Uterus (tissue), 2 donors: ENCODE measurements at regions not wholly inside any gene's neighbourhood (a gene's known extent, or its start where the extent isn't known, plus 50 kb on each side); places are given as distances from the start of the nearest gene placed in this dataset.

Experiments used
- POLR2A ChIP-seq, 2 donors: fragments of 450-650 bp; IDR thresholded peaks; one replicate each; pipeline ENCODE4 v1.6.1; 2016; ENCODE audit warnings: antibody characterized with exemption in 2 of 2, mild to moderate bottlenecking in 1 of 2, moderate library complexity in 1 of 2
- TF ChIP-seq, protein P1 (sequence below), 4 experiments: fragments of 200-600 bp in 2 of 4; fragments of 450-650 bp in 2 of 4; sonication (generic) in 2 of 4; IDR thresholded peaks; one replicate each; pipeline ENCODE4 v1.5.1; 2016 to 2019; ENCODE audit warnings: antibody characterized with exemption in 4 of 4, mild to moderate bottlenecking in 2 of 4, moderate library complexity in 1 of 4

DNA sequence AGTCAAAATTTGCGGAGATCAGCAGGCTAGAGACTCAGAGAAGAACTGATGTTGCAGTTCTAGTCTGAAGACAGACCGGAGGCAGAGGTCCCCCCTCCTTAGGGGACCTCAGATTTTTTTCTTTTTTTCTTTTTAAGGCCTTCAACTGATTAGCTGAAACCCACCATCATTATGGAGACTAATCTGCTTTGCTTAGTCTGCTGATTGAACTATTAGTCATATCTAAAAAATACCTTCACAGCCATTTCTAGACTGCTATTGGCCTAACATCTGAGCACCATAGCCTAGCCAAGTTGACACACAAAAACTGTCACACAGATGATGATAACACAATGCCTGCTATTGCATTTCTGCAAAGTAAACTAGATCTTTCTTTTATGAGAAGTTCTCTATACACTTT, 141.1 kb upstream of the TNFAIP3 start:
- TF ChIP-seq, protein P1, sequence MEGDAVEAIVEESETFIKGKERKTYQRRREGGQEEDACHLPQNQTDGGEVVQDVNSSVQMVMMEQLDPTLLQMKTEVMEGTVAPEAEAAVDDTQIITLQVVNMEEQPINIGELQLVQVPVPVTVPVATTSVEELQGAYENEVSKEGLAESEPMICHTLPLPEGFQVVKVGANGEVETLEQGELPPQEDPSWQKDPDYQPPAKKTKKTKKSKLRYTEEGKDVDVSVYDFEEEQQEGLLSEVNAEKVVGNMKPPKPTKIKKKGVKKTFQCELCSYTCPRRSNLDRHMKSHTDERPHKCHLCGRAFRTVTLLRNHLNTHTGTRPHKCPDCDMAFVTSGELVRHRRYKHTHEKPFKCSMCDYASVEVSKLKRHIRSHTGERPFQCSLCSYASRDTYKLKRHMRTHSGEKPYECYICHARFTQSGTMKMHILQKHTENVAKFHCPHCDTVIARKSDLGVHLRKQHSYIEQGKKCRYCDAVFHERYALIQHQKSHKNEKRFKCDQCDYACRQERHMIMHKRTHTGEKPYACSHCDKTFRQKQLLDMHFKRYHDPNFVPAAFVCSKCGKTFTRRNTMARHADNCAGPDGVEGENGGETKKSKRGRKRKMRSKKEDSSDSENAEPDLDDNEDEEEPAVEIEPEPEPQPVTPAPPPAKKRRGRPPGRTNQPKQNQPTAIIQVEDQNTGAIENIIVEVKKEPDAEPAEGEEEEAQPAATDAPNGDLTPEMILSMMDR (IDR thresholded peaks at IDR 0.05) = no peak
- no peak for TF ChIP-seq POLR2A (IDR thresholded peaks at IDR 0.05)
